Type B pancreatic cell (in vitro differentiated cells): ENCODE measurements at regions not wholly inside any gene's neighbourhood (a gene's known extent, or its start where the extent isn't known, plus 50 kb on each side); places are given as distances from the start of the nearest gene placed in this dataset.
"Not testable (repeated sequence)": the region's sequence is repeated elsewhere in the genome, so short reads cannot be mapped to it uniquely, and the experiment has no call there.

Source experiments
- DNase-seq: peaks from one replicate; pipeline ENCODE4 v3.0.0; 2021; ENCODE audit warnings: mixed read lengths; ENCODE audit not compliant: unreplicated experiment; ENCODE audit errors: extremely low spot score
- H3K27ac Mint-ChIP-seq: 2 replicates; pipeline ENCODE4 v1.8.0; 2021; ENCODE audit warnings: mild to moderate bottlenecking, mixed read lengths
- H3K27me3 Mint-ChIP-seq: 2 replicates; pipeline ENCODE4 v1.8.0; 2021; ENCODE audit warnings: mixed read lengths
- H3K36me3 Mint-ChIP-seq: 2 replicates; pipeline ENCODE4 v1.8.0; 2021; ENCODE audit warnings: mixed read lengths
- H3K4me1 Mint-ChIP-seq: one replicate; pipeline ENCODE4 v1.8.0; 2021; ENCODE audit warnings: mixed read lengths; ENCODE audit not compliant: unreplicated experiment
- H3K4me3 Mint-ChIP-seq: 2 replicates; pipeline ENCODE4 v1.8.0; 2021; ENCODE audit warnings: mild to moderate bottlenecking, mixed read lengths
- H3K9me3 Mint-ChIP-seq: 2 replicates; pipeline ENCODE4 v1.8.0; 2021; ENCODE audit warnings: mixed read lengths
- CTCF ChIP-seq: fragments of 200-600 bp; sonication (generic); conservative IDR thresholded peaks from 2 replicates; pipeline ENCODE4 v1.5.0; 2021; ENCODE audit warnings: antibody characterized with exemption, mild to moderate bottlenecking

GRCh38 chr10:61217851-61218565 lies 235.2 kb downstream of the TMEM26 start:
- no peaks in the 10 kb centered on the region for H3K36me3 Mint-ChIP-seq
- no peak overlapping the region for H3K27ac Mint-ChIP-seq
- TF ChIP-seq CTCF: no peak
- no peak for DNase-seq
- no peaks in the 10 kb centered on the region for H3K27me3 Mint-ChIP-seq
- no peaks in the 10 kb centered on the region for H3K9me3 Mint-ChIP-seq
- H3K4me1 Mint-ChIP-seq: no peaks in the 10 kb centered on the region
- H3K4me3 Mint-ChIP-seq: no peak overlapping the region

DNA sequence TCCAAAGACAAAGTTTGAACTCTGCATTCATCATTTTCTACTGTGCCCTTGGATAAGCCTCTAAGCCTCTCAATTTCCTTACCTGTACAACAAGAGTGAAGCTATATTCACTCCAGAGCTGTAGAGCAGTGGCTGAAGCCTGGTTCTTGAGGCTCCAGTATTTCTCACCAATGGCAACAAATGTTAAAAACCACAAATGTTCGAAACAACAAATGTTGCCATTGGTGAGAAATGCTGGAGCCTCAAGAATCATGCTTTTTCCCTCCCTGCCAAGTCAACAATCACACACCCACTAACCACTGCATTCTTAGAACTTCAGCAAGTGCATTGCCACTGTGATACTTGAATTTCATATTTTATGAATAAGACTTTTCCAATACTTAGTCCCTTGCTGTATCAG lies 237.9 kb downstream of the TMEM26 start:
- H3K27me3 Mint-ChIP-seq: no peaks in the 10 kb centered on the region
- no peak for TF ChIP-seq CTCF
- H3K36me3 Mint-ChIP-seq: no peaks in the 10 kb centered on the region
- DNase-seq: no peak
- no peaks in the 10 kb centered on the region for H3K4me1 Mint-ChIP-seq
- no peaks in the 10 kb centered on the region for H3K9me3 Mint-ChIP-seq
- H3K27ac Mint-ChIP-seq: no peak overlapping the region
- H3K4me3 Mint-ChIP-seq: no peak overlapping the region

GRCh38 chr10:61211468-61211867 lies 241.7 kb downstream of the TMEM26 start:
- no peak for TF ChIP-seq CTCF
- Mint-ChIP-seq H3K27me3 (no peaks in the 10 kb centered on the region), H3K36me3 (no peaks in the 10 kb centered on the region), H3K27ac (no peak overlapping the region), H3K4me3 (no peak overlapping the region), H3K9me3 (no peaks in the 10 kb centered on the region), H3K4me1 (no peaks in the 10 kb centered on the region)
- DNase-seq: no peak

DNA sequence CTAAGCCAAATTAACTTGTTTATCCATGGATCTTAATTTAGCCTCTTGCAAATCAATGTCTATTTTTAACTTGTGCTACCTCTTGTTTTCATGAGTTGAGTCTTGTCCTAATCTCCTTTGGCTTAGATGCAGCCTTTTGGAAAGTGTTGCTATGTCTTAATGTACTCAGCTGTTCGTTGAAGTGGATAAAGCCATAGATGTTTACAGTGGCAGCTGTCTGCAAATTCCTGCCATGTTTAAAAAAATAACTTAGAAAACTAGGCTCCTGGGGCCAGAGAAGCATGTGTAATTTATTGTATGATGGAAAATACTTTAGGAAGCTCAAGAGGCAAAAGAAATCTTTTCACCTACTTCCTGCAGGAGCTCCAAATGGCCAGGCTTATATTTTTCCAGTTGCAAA lies 253.1 kb upstream of the RHOBTB1 start:
- Mint-ChIP-seq H3K9me3 (peaks cover 9% of the 10 kb centered on the region), H3K36me3 (no peaks in the 10 kb centered on the region), H3K27ac (no peak overlapping the region), H3K4me3 (no peak overlapping the region), H3K4me1 (no peaks in the 10 kb centered on the region), H3K27me3 (no peaks in the 10 kb centered on the region)
- no peak for TF ChIP-seq CTCF
- no peak for DNase-seq

DNA sequence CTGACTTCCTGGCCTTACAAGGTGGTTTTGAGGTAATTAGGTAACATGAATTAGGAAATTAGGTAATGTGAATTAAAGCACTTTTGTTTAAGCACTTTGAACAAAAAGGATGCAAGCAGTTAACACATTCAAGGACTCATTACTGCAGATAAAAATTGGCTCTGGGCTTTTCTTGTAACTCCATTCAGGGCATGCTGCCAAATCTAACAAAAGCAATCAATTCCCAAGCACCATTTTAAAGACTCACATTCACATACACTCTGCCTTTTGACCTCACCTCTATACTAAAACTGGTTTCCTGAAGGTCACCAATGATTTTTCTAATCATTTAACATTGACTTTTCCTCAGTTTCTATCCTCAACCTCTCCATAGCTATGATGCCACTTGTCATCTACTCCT lies 251.2 kb upstream of the RHOBTB1 start:
- no peaks in the 10 kb centered on the region for H3K27me3 Mint-ChIP-seq
- DNase-seq: no peak
- H3K9me3 Mint-ChIP-seq: peaks cover 9% of the 10 kb centered on the region
- H3K27ac Mint-ChIP-seq: no peak overlapping the region
- no peak overlapping the region for H3K4me3 Mint-ChIP-seq
- no peaks in the 10 kb centered on the region for H3K36me3 Mint-ChIP-seq
- no peak for TF ChIP-seq CTCF
- H3K4me1 Mint-ChIP-seq: no peaks in the 10 kb centered on the region

DNA sequence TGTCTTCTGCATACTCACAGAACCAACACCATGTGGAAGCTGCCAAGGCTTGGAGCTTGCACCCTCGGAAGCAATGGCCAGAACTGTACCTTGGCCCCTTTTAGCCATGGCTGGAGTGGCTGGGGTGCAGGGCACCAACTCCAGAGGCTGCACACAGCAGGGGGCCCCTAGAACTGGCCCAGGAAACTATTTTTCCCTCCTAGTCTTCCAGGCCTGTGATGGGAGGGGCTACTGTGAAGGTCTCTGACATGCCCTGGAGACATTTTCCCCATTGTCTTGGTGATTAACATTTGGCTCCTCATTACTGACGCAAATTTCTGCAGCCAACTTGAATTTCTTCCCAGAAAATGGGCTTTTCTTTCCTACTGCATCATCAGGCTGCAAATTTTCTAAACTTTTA lies 248.6 kb upstream of the RHOBTB1 start:
- not testable (repeated sequence) for H3K4me3 Mint-ChIP-seq, DNase-seq, H3K4me1 Mint-ChIP-seq, H3K27me3 Mint-ChIP-seq, H3K9me3 Mint-ChIP-seq, H3K27ac Mint-ChIP-seq, H3K36me3 Mint-ChIP-seq
